Neural cell (in vitro differentiated cells): ENCODE measurements at regions not wholly inside any gene's neighbourhood (a gene's known extent, or its start where the extent isn't known, plus 50 kb on each side); places are given as distances from the start of the nearest gene placed in this dataset.

Experiments used
- H2AFZ ChIP-seq: fragments of 200-600, 300-800 bp; sonication (generic), shearing (Covaris generic); 2 replicates; pipeline ENCODE4 v1.6.0; 2014; ENCODE audit warnings: low read depth, mild to moderate bottlenecking, antibody characterized with exemption, low read length, moderate library complexity
- H3F3A ChIP-seq: fragments of 200-600 bp; shearing (Covaris generic); 2 replicates; pipeline ENCODE4 v1.6.1; 2016; ENCODE audit warnings: mild to moderate bottlenecking, moderate library complexity, mixed read lengths, antibody characterized with exemption, low read length; ENCODE audit not compliant: insufficient read depth, poor library complexity, severe bottlenecking
- H3K27ac ChIP-seq: fragments of 200-600, 300-800 bp; sonication (generic), shearing (Covaris generic); 2 replicates; pipeline ENCODE4 v1.5.1; 2014; ENCODE audit warnings: mild to moderate bottlenecking, low read length, moderate library complexity
- H3K27me3 ChIP-seq: fragments of 300-800, 200-600 bp; sonication (generic), shearing (Covaris generic); 2 replicates; pipeline ENCODE4 v1.6.0; 2014; ENCODE audit warnings: mild to moderate bottlenecking, low read depth, low read length, moderate library complexity; ENCODE audit not compliant: insufficient read depth
- H3K36me3 ChIP-seq: fragments of 300-800, 200-600 bp; sonication (generic), shearing (Covaris generic); 2 replicates; pipeline ENCODE4 v1.5.1; 2014; ENCODE audit warnings: mild to moderate bottlenecking, antibody characterized with exemption, low read length, moderate library complexity; ENCODE audit not compliant: insufficient read depth
- H3K4me2 ChIP-seq: fragments of 300-800, 200-600 bp; sonication (generic), shearing (Covaris generic); 2 replicates; pipeline ENCODE4 v1.6.0; 2014; ENCODE audit warnings: mild to moderate bottlenecking, low read length
- H3K4me3 ChIP-seq: fragments of 300-800, 200-600 bp; sonication (generic), shearing (Covaris generic); 2 replicates; pipeline ENCODE4 v1.5.1; 2014; ENCODE audit warnings: mild to moderate bottlenecking, low read length, moderate library complexity
- H3K79me2 ChIP-seq: fragments of 200-600 bp; shearing (Covaris generic); replicated peaks from 2 replicates; pipeline ENCODE4 v1.6.0; 2014; ENCODE audit warnings: mild to moderate bottlenecking, low read length, moderate library complexity; ENCODE audit not compliant: insufficient read depth
- H3K9ac ChIP-seq: fragments of 300-800, 200-600 bp; sonication (generic), shearing (Covaris generic); 2 replicates; pipeline ENCODE4 v1.6.1; 2016; ENCODE audit warnings: mild to moderate bottlenecking, low read length, mixed read lengths
- H3K9me2 ChIP-seq: fragments of 200-600 bp; shearing (Covaris generic); 2 replicates; pipeline ENCODE4 v1.6.1; 2016; ENCODE audit warnings: mild to moderate bottlenecking, low read length, mixed read lengths; ENCODE audit not compliant: insufficient read depth
- H3K9me3 ChIP-seq: fragments of 200-600, 300-800 bp; sonication (generic), shearing (Covaris generic); 2 replicates; pipeline ENCODE4 v1.6.1; 2016; ENCODE audit warnings: mild to moderate bottlenecking, mixed run types, low read length, moderate library complexity, mixed read lengths
- H4K20me1 ChIP-seq: fragments of 200-600 bp; shearing (Covaris generic); 2 replicates; pipeline ENCODE4 v1.6.1; 2016; ENCODE audit warnings: mild to moderate bottlenecking, mixed run types; ENCODE audit not compliant: insufficient read depth
- EP300 ChIP-seq: fragments of 450-650 bp; conservative IDR thresholded peaks from 2 replicates; pipeline ENCODE4 v1.6.1; 2014; ENCODE audit warnings: antibody characterized with exemption, mild to moderate bottlenecking, moderate library complexity; ENCODE audit not compliant: poor library complexity, severe bottlenecking
- EZH2 ChIP-seq: fragments of 200-600, 300-800 bp; shearing (Covaris generic), sonication (generic); IDR thresholded peaks from 2 replicates; pipeline ENCODE4 v1.6.1; 2014; ENCODE audit warnings: antibody characterized with exemption, low read length, borderline replicate concordance, mild to moderate bottlenecking; ENCODE audit not compliant: insufficient read depth, poor library complexity, severe bottlenecking
- MXI1 ChIP-seq: fragments of 450-650 bp; conservative IDR thresholded peaks from 2 replicates; pipeline ENCODE4 v1.6.1; 2014; ENCODE audit warnings: antibody characterized with exemption, mild to moderate bottlenecking; ENCODE audit not compliant: poor library complexity, severe bottlenecking
- POLR2AphosphoS5 ChIP-seq: IDR thresholded peaks from 2 replicates; pipeline ENCODE4 v1.6.1; 2012
- RAD21 ChIP-seq: fragments of 450-650 bp; conservative IDR thresholded peaks from 2 replicates; pipeline ENCODE4 v1.6.1; 2014; ENCODE audit warnings: antibody characterized with exemption, mild to moderate bottlenecking, moderate library complexity
- SMC3 ChIP-seq: fragments of 450-650 bp; conservative IDR thresholded peaks from 2 replicates; pipeline ENCODE4 v1.6.1; 2014; ENCODE audit warnings: antibody characterized with exemption, mild to moderate bottlenecking, moderate library complexity; ENCODE audit not compliant: poor library complexity
- TAF1 ChIP-seq: IDR thresholded peaks from 2 replicates; pipeline ENCODE4 v1.6.1; 2012; ENCODE audit warnings: low read depth
- TF ChIP-seq, protein P1 (sequence below): fragments of 450-650 bp; IDR thresholded peaks from 2 replicates; pipeline ENCODE4 v1.5.1; 2014; ENCODE audit warnings: antibody characterized with exemption, mild to moderate bottlenecking, moderate library complexity; ENCODE audit not compliant: poor library complexity, severe bottlenecking
- TF ChIP-seq, protein P2 (sequence below): IDR thresholded peaks from 2 replicates; pipeline ENCODE4 v1.6.1; 2012; ENCODE audit warnings: borderline replicate concordance

DNA sequence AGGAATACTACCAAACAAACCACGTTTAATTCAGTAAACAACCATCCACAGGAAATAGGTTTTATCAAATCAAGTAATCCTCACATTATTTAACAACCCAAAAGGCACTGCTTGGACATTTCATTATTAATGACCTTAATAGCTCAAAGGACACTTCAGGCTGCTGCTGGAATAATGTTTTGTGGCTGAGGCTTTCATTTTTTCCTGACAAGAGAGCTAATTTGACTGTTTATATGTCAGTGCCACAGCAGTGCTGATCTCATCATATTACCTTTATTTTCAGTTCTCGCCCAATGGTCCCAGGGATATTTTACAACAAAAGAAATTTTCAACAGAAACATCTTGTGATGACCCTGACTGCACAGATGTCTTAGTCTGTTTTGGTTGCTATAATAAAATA lies 589.8 kb upstream of the GRAMD2B start:
- Histone ChIP-seq H3K9ac (no peak overlapping the region), H3K4me2 (no peak overlapping the region), H3F3A (no peaks in the 10 kb centered on the region), H2AFZ (no peak overlapping the region), H3K27ac (no peak overlapping the region), H4K20me1 (no peaks in the 10 kb centered on the region), H3K9me3 (no peaks in the 10 kb centered on the region), H3K27me3 (no peaks in the 10 kb centered on the region), H3K9me2 (no peaks in the 10 kb centered on the region), H3K4me3 (no peak overlapping the region), H3K36me3 (no peaks in the 10 kb centered on the region), H3K79me2 (no peaks in the 10 kb centered on the region)
- TF ChIP-seq EP300 = no peak
- TF ChIP-seq TAF1 = no peak
- TF ChIP-seq SMC3 = no peak
- no peak for TF ChIP-seq RAD21
- TF ChIP-seq EZH2 = no peak
- no peak for TF ChIP-seq POLR2AphosphoS5
- no peak for TF ChIP-seq MXI1
- TF ChIP-seq, protein P1, sequence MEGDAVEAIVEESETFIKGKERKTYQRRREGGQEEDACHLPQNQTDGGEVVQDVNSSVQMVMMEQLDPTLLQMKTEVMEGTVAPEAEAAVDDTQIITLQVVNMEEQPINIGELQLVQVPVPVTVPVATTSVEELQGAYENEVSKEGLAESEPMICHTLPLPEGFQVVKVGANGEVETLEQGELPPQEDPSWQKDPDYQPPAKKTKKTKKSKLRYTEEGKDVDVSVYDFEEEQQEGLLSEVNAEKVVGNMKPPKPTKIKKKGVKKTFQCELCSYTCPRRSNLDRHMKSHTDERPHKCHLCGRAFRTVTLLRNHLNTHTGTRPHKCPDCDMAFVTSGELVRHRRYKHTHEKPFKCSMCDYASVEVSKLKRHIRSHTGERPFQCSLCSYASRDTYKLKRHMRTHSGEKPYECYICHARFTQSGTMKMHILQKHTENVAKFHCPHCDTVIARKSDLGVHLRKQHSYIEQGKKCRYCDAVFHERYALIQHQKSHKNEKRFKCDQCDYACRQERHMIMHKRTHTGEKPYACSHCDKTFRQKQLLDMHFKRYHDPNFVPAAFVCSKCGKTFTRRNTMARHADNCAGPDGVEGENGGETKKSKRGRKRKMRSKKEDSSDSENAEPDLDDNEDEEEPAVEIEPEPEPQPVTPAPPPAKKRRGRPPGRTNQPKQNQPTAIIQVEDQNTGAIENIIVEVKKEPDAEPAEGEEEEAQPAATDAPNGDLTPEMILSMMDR = no peak

DNA sequence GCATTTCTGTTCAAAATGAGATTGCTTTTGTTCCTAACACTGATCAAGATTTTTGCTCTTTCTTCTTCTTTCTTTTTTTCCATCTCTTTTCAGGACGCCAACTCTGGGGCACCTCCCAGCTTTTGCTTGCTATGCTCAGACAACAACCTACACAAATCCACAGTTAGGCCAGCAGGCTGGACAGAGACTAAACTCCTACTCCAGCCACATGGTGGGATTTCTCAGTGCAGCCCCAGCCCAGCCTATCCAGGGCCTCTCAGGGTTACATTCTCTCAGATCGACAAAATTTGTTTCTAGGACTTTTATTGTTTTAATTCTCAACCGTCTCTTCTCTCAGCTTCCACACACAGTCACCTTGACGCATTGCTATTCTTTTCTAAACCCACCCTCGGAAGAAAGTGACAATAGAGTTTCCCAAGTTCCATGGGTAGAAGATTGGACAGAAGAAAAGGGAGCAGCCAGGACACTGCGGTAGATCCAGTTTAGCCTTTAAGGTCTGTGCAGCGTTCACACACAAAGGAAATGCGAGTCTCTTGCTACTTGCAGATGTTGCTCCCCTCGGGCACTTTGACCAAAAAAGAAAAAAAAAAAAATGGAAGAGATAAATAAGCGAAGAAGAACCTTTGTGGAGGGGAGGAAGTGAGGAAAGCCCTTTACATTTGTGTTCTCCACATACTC lies 588.6 kb upstream of the GRAMD2B start:
- Histone ChIP-seq H3K4me3 (no peak overlapping the region), H3F3A (no peaks in the 10 kb centered on the region), H2AFZ (no peak overlapping the region), H3K9ac (no peak overlapping the region), H3K27me3 (no peaks in the 10 kb centered on the region), H3K4me2 (no peak overlapping the region), H3K9me3 (no peaks in the 10 kb centered on the region), H3K9me2 (no peaks in the 10 kb centered on the region), H3K36me3 (no peaks in the 10 kb centered on the region), H4K20me1 (no peaks in the 10 kb centered on the region), H3K27ac (no peak overlapping the region), H3K79me2 (no peaks in the 10 kb centered on the region)
- no peak for TF ChIP-seq MXI1
- no peak for TF ChIP-seq TAF1
- TF ChIP-seq, protein P2, sequence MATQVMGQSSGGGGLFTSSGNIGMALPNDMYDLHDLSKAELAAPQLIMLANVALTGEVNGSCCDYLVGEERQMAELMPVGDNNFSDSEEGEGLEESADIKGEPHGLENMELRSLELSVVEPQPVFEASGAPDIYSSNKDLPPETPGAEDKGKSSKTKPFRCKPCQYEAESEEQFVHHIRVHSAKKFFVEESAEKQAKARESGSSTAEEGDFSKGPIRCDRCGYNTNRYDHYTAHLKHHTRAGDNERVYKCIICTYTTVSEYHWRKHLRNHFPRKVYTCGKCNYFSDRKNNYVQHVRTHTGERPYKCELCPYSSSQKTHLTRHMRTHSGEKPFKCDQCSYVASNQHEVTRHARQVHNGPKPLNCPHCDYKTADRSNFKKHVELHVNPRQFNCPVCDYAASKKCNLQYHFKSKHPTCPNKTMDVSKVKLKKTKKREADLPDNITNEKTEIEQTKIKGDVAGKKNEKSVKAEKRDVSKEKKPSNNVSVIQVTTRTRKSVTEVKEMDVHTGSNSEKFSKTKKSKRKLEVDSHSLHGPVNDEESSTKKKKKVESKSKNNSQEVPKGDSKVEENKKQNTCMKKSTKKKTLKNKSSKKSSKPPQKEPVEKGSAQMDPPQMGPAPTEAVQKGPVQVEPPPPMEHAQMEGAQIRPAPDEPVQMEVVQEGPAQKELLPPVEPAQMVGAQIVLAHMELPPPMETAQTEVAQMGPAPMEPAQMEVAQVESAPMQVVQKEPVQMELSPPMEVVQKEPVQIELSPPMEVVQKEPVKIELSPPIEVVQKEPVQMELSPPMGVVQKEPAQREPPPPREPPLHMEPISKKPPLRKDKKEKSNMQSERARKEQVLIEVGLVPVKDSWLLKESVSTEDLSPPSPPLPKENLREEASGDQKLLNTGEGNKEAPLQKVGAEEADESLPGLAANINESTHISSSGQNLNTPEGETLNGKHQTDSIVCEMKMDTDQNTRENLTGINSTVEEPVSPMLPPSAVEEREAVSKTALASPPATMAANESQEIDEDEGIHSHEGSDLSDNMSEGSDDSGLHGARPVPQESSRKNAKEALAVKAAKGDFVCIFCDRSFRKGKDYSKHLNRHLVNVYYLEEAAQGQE = no peak
- TF ChIP-seq EZH2 = no peak
- TF ChIP-seq, protein P1 = no peak
- TF ChIP-seq POLR2AphosphoS5 = no peak
- TF ChIP-seq SMC3 = no peak
- TF ChIP-seq EP300 = no peak
- TF ChIP-seq RAD21 = no peak
